ENCODE measurements at regions not wholly inside any gene's neighbourhood (a gene's known extent, or its start where the extent isn't known, plus 50 kb on each side); places are given as distances from the start of the nearest gene placed in this dataset.
"Not testable (repeated sequence)": the region's sequence is repeated elsewhere in the genome, so short reads cannot be mapped to it uniquely, and the experiment has no call there.

DNA sequence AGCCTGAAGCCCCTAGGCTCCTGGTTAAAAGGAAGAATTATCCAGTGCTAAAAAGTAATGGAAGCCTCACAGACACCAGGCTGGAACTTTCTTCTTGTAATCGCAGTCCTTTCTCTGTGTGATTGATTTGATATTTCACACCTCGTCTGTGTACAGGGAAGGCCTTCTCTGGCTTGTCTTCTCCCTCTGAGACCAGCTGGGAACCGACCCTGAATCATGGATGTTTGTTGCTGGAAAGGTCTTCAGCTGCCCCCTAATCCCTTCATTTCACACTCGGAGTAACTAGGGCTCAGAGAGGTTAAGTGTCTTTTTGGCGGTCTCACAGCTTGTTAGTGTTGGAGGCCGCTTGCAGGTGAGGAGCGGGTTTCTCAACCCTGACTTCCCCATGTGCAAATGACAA is 500.2 kb upstream of the CDH4 start:
- DNase-seq (ENCODE audit: low spot score), result no peak

GRCh38 chr20:60752741-60753420 is 499.2 kb upstream of the CDH4 start:
- DNase-seq (ENCODE audit: low spot score), result no peak

- DNase-seq (ENCODE audit: low spot score), result no peak
These were observed 497.2 kb upstream of the CDH4 start for GRCh38 chr20:60754856-60755255.

GRCh38 chr20:60759651-60760050 is 492.4 kb upstream of the CDH4 start:
- DNase-seq (ENCODE audit: low spot score), result no peak

DNA sequence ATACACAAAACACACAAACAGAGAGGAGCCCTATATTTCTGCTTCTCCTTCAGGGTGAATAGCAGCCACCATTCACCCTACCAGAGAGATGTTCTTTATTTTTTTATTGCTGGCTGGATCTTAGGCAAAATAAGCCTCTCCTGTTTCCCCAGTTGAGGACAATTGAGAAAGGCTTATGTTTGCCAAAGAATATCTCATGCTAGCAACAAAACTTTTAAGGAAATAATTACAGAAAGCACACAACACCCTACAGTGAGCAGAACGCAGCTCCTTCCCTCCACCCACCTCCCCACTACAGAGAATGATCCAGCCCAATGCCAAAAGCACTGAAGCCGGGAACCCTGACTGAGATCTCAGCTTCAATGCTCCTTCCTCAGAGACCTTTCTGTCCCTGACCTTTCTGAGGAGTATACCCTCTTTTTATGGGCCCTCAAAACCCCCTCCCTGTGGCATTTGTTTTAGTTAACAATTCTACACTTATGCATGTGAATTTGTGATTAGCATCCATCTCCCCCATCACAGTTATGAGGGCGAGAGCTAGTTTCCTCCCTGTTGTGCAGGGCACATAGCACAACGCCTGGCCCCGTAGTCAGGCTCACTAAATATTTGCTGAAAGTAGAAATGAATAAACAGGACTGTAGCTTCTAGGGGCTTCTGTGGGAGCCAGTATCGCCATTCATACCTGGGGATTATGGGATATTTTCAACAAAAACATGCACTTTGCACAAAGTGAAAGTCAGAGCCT is 491.6 kb upstream of the CDH4 start:
- no peak for DNase-seq (ENCODE audit: low spot score)

DNA sequence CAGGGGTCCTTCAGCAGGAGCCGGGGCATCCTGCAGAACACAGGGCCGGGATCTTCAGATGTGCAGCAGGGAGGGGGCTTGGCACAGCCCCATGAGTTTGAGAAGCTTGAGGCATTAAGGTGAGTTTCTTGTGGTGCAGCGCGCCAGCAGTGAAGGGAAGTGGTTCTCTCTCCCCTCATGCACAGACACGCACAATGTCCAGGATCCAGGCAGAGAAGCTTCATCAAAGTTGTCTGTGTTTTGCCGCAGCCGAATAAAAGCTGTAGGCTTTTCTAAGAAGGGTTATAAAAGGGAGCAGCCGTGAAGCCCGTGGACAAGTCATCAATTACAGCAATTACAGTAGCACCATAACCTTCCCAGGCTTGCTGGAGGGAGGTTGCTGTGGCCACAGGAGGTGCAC is 491.0 kb upstream of the CDH4 start:
- DNase-seq (ENCODE audit: low spot score), result no peak

DNA sequence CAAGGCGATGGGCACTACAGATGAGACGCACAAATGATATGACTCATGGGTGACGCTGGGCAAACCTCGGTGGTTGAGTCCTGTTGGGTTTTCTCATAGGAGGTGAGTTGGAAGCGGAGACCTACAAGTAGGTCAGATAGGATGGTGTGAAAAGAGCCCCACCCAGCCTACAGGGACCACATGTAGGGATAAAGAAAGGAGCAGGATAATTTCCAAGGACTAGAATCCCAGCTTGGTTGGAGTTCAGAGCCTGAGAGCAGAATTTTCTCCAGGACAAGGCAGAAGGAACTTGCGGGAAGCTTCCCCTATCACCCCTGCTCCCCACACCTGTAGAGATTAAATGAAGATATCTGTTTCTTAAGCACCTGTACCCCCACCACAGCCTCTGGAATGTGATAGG is 489.7 kb upstream of the CDH4 start:
- no peak for DNase-seq (ENCODE audit: low spot score)

- DNase-seq (ENCODE audit: low spot score), result no peak
These were observed 487.7 kb upstream of the CDH4 start for GRCh38 chr20:60764328-60764727.

DNA sequence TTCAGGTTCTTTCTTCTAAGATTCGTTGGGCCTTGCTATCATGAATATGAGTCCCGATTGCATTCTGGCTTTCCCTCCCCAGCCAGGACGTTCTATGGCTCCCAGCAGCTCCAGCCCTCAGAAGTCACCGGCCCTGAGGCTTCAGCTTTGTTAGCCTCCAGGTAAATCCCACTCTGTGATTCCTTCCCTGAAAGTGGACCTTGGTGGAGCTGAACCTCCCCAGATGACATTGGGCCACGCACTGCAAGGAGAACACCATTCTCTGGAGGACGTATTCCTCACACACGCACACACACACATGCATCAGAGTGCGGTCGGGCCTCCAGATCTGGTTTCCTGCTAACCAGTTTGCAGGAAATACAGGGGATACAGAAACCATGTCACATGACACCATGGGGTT is 487.3 kb upstream of the CDH4 start:
- no peak for DNase-seq (ENCODE audit: low spot score)

DNA sequence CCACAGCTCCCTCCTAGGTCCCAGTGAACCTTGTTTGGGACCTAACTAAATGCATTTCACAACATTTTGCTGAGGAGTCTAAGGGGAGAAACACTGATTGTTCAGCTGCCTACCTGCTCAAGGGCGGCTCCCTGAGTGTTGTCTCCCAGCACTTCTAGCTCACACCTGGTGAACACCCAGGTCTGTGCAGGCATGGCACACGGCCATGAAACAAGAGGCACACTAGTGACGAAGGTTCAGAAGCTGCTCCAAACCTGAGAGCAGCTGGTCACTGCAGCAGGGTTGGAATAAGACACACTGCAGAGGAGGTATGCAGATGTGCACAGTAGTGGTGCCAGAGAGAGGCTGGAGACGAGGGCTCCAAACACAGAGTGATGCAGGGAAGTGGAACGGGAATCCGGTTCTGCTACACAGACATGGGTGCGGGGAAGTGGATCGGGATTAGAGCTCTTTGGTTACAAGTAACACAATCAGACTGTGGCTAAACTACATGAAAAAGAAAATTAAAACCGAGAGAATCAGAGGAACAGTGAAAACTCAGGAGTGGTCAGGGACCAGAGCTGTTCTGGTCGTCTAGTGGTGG is 486.1 kb upstream of the CDH4 start:
- no peak for DNase-seq (ENCODE audit: low spot score)

DNA sequence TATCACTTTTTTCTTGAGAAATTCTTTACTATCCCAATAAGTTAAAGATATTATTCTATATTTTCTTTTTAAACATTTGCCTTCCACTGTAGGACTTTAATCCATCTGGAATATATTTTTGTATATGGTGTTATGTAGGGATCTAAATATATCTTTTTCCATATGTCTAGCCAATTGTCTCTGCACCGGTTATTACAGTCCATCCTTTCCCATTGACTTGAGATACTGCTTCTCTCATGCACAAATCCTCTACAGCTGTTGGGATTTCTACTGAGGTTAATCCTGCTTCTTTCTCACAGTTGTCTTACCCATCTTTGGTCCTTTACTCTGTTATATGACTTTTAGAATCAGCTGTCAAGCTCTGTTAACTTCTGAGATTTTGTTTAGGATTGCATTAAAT is 483.8 kb upstream of the CDH4 start:
- no peak for DNase-seq (ENCODE audit: low spot score)

DNA sequence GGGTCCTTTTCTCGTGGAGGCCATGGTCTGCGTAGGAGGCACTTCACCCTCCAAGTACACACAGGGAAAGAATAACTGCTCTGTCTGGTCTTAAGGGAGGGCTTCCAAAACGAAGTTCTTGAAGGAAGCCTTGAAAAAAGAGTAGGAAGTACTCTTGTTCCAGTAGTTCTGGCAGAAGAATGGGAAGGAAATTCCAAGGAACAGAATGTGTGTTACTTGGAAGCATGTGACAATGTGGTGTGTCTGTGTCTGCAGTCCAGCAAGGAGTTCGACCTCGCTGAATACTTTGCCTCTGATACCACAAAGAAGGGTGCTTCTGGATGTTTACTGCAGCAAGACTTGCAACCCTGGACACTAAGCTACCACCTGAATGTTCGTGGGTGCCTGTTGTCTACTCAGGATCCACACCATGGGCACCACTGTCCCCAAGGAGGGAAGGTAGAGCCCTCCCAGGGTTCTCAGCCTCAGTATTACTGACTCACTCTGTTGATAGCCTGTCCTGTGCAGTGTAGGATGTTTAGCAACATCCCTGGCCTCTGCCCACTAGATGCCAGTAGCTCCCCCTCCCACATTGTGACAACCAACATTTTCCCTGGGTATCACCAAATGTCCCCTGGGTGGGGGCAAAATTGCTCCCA is 471.6 kb upstream of the CDH4 start:
- no peak for DNase-seq (ENCODE audit: low spot score)

- no peak for DNase-seq (ENCODE audit: low spot score)
These were observed 469.0 kb upstream of the CDH4 start for GRCh38 chr20:60782959-60783625.

GRCh38 chr20:60785301-60785700 is 466.8 kb upstream of the CDH4 start:
- no peak for DNase-seq (ENCODE audit: low spot score)

- DNase-seq (ENCODE audit: low spot score), result no peak
These were observed 466.3 kb upstream of the CDH4 start for GRCh38 chr20:60785785-60786184.

GRCh38 chr20:60786686-60787217 is 465.3 kb upstream of the CDH4 start:
- DNase-seq (ENCODE audit: low spot score), result no peak

DNA sequence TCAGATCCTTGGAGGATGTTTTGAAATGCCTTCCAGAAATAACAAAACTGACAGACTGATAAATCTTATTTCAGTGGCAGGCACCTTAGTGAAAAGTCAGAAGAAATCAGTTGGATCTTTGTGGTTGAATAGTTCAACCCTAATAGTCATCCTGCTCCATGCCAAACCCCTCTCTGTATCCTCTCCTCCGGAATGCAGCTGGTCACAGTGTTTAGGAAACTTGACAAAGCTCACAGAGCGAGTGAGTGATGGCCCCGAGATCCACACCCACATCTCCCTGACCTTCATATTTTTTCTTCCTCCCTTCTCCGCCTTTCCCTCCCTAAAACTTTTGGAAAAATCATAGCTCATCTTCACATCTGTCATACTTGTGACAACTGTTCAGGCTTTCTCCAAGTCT is 464.8 kb upstream of the CDH4 start:
- no peak for DNase-seq (ENCODE audit: low spot score)

GRCh38 chr20:60788070-60788469 is 464.0 kb upstream of the CDH4 start:
- no peak for DNase-seq (ENCODE audit: low spot score)

DNA sequence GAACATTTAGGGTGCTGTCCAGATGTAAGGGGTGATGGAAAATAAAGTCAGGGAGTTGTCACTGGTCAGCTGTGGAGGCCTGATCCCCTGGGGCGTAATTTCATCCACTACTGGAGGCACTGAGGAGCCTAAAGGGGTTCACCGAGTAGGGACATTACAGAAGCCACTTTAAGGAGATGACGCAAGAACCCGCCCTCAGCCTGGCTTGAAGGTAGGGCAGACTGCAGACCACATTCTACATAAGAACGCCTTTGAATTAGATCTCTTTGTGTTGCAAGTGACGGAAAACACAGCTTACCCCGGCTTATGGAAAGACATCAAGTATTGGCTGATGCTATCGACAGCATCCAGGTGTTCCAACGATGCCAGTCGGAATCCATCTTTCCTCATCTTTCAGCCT is 462.7 kb upstream of the CDH4 start:
- no peak for DNase-seq (ENCODE audit: low spot score)

- not testable (repeated sequence) for DNase-seq (ENCODE audit: low spot score)
These were observed 461.7 kb upstream of the CDH4 start for GRCh38 chr20:60790339-60790738.

GRCh38 chr20:60791823-60792222 is 460.2 kb upstream of the CDH4 start:
- DNase-seq (ENCODE audit: low spot score), result no peak

GRCh38 chr20:60792941-60793340 is 459.1 kb upstream of the CDH4 start:
- DNase-seq (ENCODE audit: low spot score), result no peak

Measured in ureter (tissue), 1 donor.